UCSD-AML1 (cell line): ENCODE measurements at regions not wholly inside any gene's neighbourhood (a gene's known extent, or its start where the extent isn't known, plus 50 kb on each side); places are given as distances from the start of the nearest gene placed in this dataset.

Experiments
- DNase-seq: peaks from one replicate; lab custom pipeline; 2025; ENCODE audit not compliant: unreplicated experiment; lab: John Stamatoyannopoulos, UW

- DNase-seq = no peak
Measured at GRCh38 chr3:116842254-116842957, 132.8 kb downstream of the TUSC7 start.

- no peak for DNase-seq
Measured at GRCh38 chr3:116848248-116848829, 138.8 kb downstream of the TUSC7 start.

DNA sequence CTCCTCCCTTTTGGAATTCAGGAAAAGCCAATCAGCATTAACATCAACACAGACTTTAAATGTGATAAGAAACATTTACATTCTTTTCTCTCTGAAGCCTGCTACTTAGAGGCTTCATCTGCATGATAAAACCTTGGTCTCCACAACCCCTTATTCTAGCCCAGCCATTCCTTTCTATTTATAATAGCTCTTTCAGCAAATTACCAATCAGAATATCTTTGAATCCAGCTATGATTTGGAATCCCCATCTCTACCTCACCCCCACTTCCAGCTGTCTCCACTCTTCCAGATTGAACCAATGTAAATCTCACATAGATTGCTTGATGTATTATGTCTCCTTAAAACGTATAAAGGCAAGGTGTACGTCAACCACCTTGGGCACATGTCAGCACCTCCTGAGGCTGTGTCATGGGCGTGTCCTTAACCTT is 139.7 kb downstream of the TUSC7 start:
- no peak for DNase-seq

DNA sequence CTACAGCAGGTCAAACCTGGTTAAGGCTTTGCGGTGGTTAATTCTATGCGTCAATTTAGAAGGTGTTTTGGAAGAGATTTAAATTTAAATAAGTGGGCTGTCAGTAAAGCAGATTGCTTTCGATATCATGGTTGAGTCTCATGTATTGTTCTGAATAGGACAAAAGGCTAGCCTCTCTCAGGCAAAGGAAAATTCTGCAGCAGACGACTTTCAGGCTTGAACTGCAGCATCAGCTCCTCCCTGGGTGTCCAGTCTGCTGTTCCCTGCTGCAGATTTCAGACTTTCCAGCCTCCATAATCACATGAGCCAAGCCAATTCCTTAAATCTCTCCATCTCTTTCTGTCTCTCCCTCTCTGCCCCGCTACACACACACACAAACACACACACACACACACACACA is 143.2 kb downstream of the TUSC7 start:
- DNase-seq = no peak

- DNase-seq = no peak
Measured at GRCh38 chr3:116863270-116863770, 153.7 kb downstream of the TUSC7 start.

GRCh38 chr3:116863822-116864589 is 154.4 kb downstream of the TUSC7 start:
- DNase-seq = no peak

DNA sequence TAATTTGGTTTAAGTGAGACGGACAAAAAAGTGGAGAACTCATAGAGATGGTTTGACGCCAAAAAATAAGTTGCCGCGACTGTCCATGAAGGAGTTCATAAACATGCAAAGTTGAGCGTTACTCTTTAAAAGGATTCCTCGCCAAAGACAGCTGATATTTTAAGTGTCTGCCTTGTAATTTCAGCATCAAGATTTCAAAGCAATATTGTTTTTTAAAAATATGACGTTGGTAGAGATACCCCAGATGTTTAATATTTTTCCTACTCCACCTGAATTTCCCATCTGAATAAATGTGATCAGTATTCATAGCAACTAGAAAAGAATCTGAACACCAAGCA is 155.0 kb downstream of the TUSC7 start:
- no peak for DNase-seq

- DNase-seq = no peak
Measured at GRCh38 chr3:116870379-116870778, 160.8 kb downstream of the TUSC7 start.

- DNase-seq = no peak
Measured at GRCh38 chr3:116871905-116872304, 162.3 kb downstream of the TUSC7 start.

GRCh38 chr3:116872688-116873087 is 163.1 kb downstream of the TUSC7 start:
- DNase-seq = no peak

- DNase-seq = no peak
Measured at GRCh38 chr3:116873142-116873541, 163.6 kb downstream of the TUSC7 start.

- DNase-seq = no peak
Measured at GRCh38 chr3:116877968-116878367, 168.4 kb downstream of the TUSC7 start.

DNA sequence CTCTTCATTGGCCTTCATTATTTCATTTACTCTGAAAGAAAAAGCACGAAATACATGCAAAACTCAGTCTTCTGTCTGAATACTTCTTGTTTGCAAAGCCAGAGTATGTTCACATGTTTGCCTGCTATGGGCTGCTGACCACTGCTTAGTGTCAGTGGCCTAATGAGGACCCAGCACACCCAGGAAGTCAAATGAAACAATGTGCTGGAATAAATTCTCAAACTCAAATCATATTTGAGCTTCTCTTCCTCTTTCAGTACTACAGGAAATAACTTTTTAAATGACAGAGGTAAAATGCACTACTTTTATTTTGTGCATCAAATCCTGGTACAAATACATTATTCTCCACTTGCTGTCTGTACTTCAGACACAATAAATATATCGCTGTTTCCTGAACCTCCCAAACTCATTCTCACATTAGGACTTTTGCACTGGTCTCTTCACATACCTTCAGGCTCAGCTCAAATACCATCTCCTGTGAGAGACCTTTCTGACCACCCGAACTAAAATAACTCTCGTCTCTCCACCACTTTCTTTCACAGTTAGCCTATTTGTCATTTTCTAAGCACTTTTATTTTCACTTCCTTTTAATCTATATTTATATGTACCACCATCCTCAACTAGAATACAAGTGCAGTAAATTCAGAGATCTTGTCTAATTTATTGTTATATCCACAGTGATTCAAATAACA is 176.8 kb downstream of the TUSC7 start:
- DNase-seq = no peak

- no peak for DNase-seq
Measured at GRCh38 chr3:116896116-116896515, 186.5 kb downstream of the TUSC7 start.

GRCh38 chr3:116897382-116897781 is 187.8 kb downstream of the TUSC7 start:
- DNase-seq = no peak

GRCh38 chr3:116899253-116899652 is 189.7 kb downstream of the TUSC7 start:
- no peak for DNase-seq

DNA sequence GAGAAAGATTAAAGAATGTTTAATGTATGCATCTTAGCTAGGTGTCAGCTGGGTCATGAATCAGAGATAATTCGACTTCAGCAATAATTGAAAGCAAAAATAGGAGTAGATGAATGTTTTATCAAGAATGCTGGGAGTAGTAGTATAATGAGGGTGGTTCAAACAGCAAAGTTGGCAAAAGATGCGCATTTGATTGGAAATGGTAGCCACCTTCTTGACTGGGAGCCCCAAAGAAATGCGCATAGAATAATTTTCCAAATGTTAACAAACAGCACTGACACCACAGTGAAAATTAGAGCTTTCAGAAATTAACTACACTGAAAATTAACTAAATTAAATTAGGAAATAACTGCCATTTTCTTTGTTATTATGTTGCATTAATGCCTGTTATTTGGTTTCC is 195.8 kb downstream of the TUSC7 start:
- DNase-seq = no peak

DNA sequence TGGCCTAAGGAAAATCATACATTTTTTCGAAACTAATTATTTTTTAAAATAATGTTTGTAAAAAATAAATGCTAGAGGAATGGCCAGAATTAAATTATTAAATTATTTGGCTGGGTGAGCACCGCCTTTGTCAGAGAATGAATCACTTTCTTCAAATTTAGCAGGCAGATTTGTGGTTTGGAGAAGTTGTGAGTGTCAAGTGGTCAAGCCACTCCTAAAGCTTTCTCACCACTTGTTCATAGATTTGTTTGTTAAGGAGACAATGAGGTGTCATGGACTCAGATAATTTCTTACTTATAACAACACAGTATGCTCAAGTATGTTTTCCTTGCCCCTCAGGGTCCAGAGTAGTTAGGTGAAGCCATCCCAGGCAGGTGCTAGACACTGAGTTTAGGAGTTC is 196.2 kb downstream of the TUSC7 start:
- no peak for DNase-seq

- no peak for DNase-seq
Measured at GRCh38 chr3:116912116-116912515, 202.5 kb downstream of the TUSC7 start.

DNA sequence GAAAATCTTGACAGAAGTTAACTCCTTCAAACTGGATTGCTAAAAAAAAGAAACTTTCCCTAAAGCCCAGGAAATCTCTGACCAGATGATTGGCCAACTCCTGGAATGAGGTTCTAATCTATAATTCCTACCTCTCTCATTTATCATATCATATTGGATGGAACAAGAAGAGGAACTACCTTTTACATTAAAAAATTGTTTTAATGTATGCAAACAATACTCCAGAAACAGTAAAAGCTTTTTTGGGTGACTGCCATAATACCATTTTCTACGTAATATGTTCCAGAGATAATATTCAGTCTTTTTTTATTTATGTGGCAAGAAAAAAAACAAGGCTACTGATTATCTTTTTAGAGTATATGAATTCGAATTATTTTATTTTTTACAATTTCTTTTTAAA is 204.4 kb downstream of the TUSC7 start:
- DNase-seq = no peak

DNA sequence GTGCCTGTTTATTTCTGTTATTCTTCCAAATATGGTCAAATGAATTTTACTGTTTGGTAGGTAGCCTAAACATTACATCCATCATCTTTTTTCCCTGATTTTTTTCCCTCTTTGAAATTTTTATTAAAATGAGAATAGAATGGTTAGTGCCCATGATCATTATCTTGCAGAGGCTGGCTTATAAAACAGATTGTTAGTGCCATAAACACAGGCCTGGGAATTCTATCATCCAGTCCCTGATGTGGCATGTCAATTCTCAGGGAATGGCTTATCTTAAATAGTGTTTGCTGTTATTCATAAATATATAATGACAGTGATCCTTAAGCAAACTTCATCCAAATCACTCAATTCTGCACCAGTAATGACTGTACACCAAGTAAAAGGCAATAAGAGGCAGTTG is 207.3 kb downstream of the TUSC7 start:
- DNase-seq = no peak
